H9 (cell line): ENCODE measurements at regions not wholly inside any gene's neighbourhood (a gene's known extent, or its start where the extent isn't known, plus 50 kb on each side); places are given as distances from the start of the nearest gene placed in this dataset.

Experiments used
- DNase-seq: peaks from one replicate; pipeline ENCODE4 v3.0.0-alpha.2; 2017
- H2AFZ ChIP-seq: one replicate; pipeline ENCODE4 v1.6.1; 2013; ENCODE audit warnings: mild to moderate bottlenecking, low read length, control low read depth, moderate library complexity
- H2AK5ac ChIP-seq: 2 replicates; pipeline ENCODE4 v1.6.1; 2013; ENCODE audit warnings: low read length, control low read depth, mixed read lengths; ENCODE audit not compliant: insufficient read length
- H2BK120ac ChIP-seq: one replicate; pipeline ENCODE4 v1.6.1; 2013; ENCODE audit warnings: low read depth, mild to moderate bottlenecking, low read length, control low read depth, inconsistent platforms; ENCODE audit not compliant: poor library complexity, severe bottlenecking
- H2BK12ac ChIP-seq: 2 replicates; pipeline ENCODE4 v1.6.1; 2013; ENCODE audit warnings: low read length, control low read depth, mixed read lengths, low read depth; ENCODE audit not compliant: insufficient read length
- H2BK15ac ChIP-seq: 2 replicates; pipeline ENCODE4 v1.6.1; 2013; ENCODE audit warnings: low read depth, low read length, control low read depth
- H2BK20ac ChIP-seq: one replicate; pipeline ENCODE4 v1.6.1; 2013; ENCODE audit warnings: low read depth, mild to moderate bottlenecking, low read length, control low read depth, inconsistent platforms; ENCODE audit not compliant: poor library complexity, severe bottlenecking
- H2BK5ac ChIP-seq: 2 replicates; pipeline ENCODE4 v1.6.1; 2013; ENCODE audit warnings: low read length, control low read depth, mixed read lengths; ENCODE audit not compliant: insufficient read length
- H3K14ac ChIP-seq: 2 replicates; pipeline ENCODE4 v1.6.1; 2013; ENCODE audit warnings: low read length, control low read depth; ENCODE audit not compliant: insufficient read depth
- H3K18ac ChIP-seq: 2 replicates; pipeline ENCODE4 v1.6.1; 2013; ENCODE audit warnings: low read depth, mild to moderate bottlenecking, mixed read lengths, low read length, control low read depth; ENCODE audit not compliant: insufficient read length
- H3K23ac ChIP-seq: 2 replicates; pipeline ENCODE4 v1.6.1; 2013; ENCODE audit warnings: low read length, control low read depth, mixed read lengths, low read depth; ENCODE audit not compliant: insufficient read length
- H3K23me2 ChIP-seq: 2 replicates; pipeline ENCODE4 v1.6.1; 2013; ENCODE audit warnings: low read depth, mild to moderate bottlenecking, mixed read lengths, low read length, control low read depth; ENCODE audit not compliant: insufficient read length, poor library complexity, severe bottlenecking
- H3K27ac ChIP-seq: 2 replicates; pipeline ENCODE4 v1.5.1; 2013; ENCODE audit warnings: low read length, control low read depth, mixed read lengths, low read depth; ENCODE audit not compliant: insufficient read length
- H3K27me3 ChIP-seq: 2 replicates; pipeline ENCODE4 v1.6.1; 2013; ENCODE audit warnings: low read length, control low read depth, inconsistent platforms; ENCODE audit not compliant: insufficient read depth
- H3K4ac ChIP-seq: 2 replicates; pipeline ENCODE4 v1.6.1; 2013; ENCODE audit warnings: low read depth, mild to moderate bottlenecking, control low read depth, inconsistent platforms, low read length, moderate library complexity
- H3K4me1 ChIP-seq: 2 replicates; pipeline ENCODE4 v1.6.1; 2013; ENCODE audit warnings: low read length, control low read depth, inconsistent platforms; ENCODE audit not compliant: insufficient read depth
- H3K4me2 ChIP-seq: 2 replicates; pipeline ENCODE4 v1.6.1; 2013; ENCODE audit warnings: low read length, control low read depth, mixed read lengths; ENCODE audit not compliant: insufficient read length, insufficient read depth
- H3K56ac ChIP-seq: 2 replicates; pipeline ENCODE4 v1.6.1; 2013; ENCODE audit warnings: low read depth, mild to moderate bottlenecking, mixed read lengths, low read length, control low read depth; ENCODE audit not compliant: insufficient read length
- H3K79me1 ChIP-seq: 2 replicates; pipeline ENCODE4 v1.6.1; 2013; ENCODE audit warnings: low read depth, mild to moderate bottlenecking, moderate library complexity, low read length, control low read depth, inconsistent platforms; ENCODE audit not compliant: insufficient read depth, poor library complexity, severe bottlenecking
- H3K79me2 ChIP-seq: 2 replicates; pipeline ENCODE4 v1.6.1; 2013; ENCODE audit warnings: low read length, control low read depth, inconsistent platforms; ENCODE audit not compliant: insufficient read depth
- H3K9ac ChIP-seq: 2 replicates; pipeline ENCODE4 v1.6.1; 2013; ENCODE audit warnings: low read length, control low read depth, mixed read lengths; ENCODE audit not compliant: insufficient read length; ENCODE audit errors: extremely low read depth
- H3K9me3 ChIP-seq: one replicate; pipeline ENCODE4 v1.6.1; 2013; ENCODE audit warnings: low read depth, low read length, inconsistent platforms; ENCODE audit not compliant: control insufficient read depth
- H3T11ph ChIP-seq: one replicate; pipeline ENCODE4 v1.6.1; 2013; ENCODE audit warnings: mild to moderate bottlenecking, low read length, control low read depth, inconsistent platforms
- H4K20me1 ChIP-seq: one replicate; pipeline ENCODE4 v1.6.1; 2013; ENCODE audit not compliant: control insufficient read depth, insufficient read length, insufficient read depth
- H4K5ac ChIP-seq: 2 replicates; pipeline ENCODE4 v1.6.1; 2013; ENCODE audit warnings: low read depth, mild to moderate bottlenecking, mixed read lengths, low read length, control low read depth; ENCODE audit not compliant: insufficient read length
- H4K8ac ChIP-seq: replicated peaks from 2 replicates; pipeline ENCODE4 v1.6.1; 2013; ENCODE audit warnings: low read length, control low read depth, mixed read lengths, low read depth; ENCODE audit not compliant: insufficient read length
- H4K91ac ChIP-seq: 2 replicates; pipeline ENCODE4 v1.6.1; 2013; ENCODE audit warnings: low read depth, mild to moderate bottlenecking, moderate library complexity, mixed read lengths, low read length, control low read depth; ENCODE audit not compliant: insufficient read length
- H3K27ac Mint-ChIP-seq, 3 experiments: 2 replicates in 2 of 3; 3 replicates in 1 of 3; pipeline ENCODE4 v1.8.0; 2020 to 2021; ENCODE audit warnings: mixed read lengths in 3 of 3, mild to moderate bottlenecking in 1 of 3, moderate library complexity in 1 of 3
- H3K27me3 Mint-ChIP-seq: 2 replicates; pipeline ENCODE4 v1.8.0; 2021; ENCODE audit warnings: low read depth, mild to moderate bottlenecking, moderate library complexity, mixed read lengths
- H3K36me3 Mint-ChIP-seq, 3 experiments: 2 replicates in 2 of 3; 3 replicates in 1 of 3; pipeline ENCODE4 v1.8.0; 2020 to 2021; ENCODE audit warnings: low read depth in 3 of 3, mixed read lengths in 3 of 3; ENCODE audit not compliant: insufficient read depth in 1 of 3
- H3K4me1 Mint-ChIP-seq, 2 experiments: 2 replicates each; pipeline ENCODE4 v1.8.0; 2020; ENCODE audit warnings: mixed read lengths in 2 of 2
- H3K4me3 Mint-ChIP-seq, 2 experiments: 2 replicates in 1 of 2; 3 replicates in 1 of 2; pipeline ENCODE4 v1.8.0; 2020 to 2021; ENCODE audit warnings: mild to moderate bottlenecking in 2 of 2, mixed read lengths in 2 of 2, moderate library complexity in 1 of 2
- H3K9me3 Mint-ChIP-seq, 2 experiments: 2 replicates in 1 of 2; 3 replicates in 1 of 2; pipeline ENCODE4 v1.8.0; 2020; ENCODE audit warnings: mild to moderate bottlenecking in 2 of 2, mixed read lengths in 2 of 2, moderate library complexity in 1 of 2
- CTCF ChIP-seq: fragments of 200-600 bp; sonication (generic); conservative IDR thresholded peaks from 3 replicates; pipeline ENCODE4 v1.8.0; 2021; ENCODE audit warnings: antibody characterized with exemption, mild to moderate bottlenecking
- WGBS: extraction: QIAGEN DNeasy Blood & Tissue Kit; methylation state at CpG from one replicate; pipeline ENCODE4 v1.1.7; 2013; ENCODE audit warnings: missing lambda C conversion rate, low lambda C conversion rate, mixed read lengths; ENCODE audit not compliant: insufficient read length; ENCODE audit errors: extremely low coverage; 5-methylcytosine and 5-hydroxymethylcytosine counted together

GRCh38 chr6:3565291-3565690 is 108.4 kb upstream of the SLC22A23 start:
- no peaks in the 10 kb centered on the region for H3K79me2 ChIP-seq
- H4K20me1 ChIP-seq: no peaks in the 10 kb centered on the region
- H3K9me3 ChIP-seq: no peaks in the 10 kb centered on the region
- H3K4me3 Mint-ChIP-seq: no peak overlapping the region
- no peak overlapping the region for H2BK12ac ChIP-seq
- H2BK5ac ChIP-seq: no peak overlapping the region
- no peaks in the 10 kb centered on the region; a peak in 1 of 7 replicates for H3K36me3 Mint-ChIP-seq
- H3K27ac Mint-ChIP-seq: no peak overlapping the region
- H2AFZ ChIP-seq: no peak overlapping the region
- no peak overlapping the region for H3K18ac ChIP-seq
- no peak overlapping the region for H2BK15ac ChIP-seq
- no peak overlapping the region for H3K23ac ChIP-seq
- H3K14ac ChIP-seq: no peak overlapping the region
- H3K4me1 ChIP-seq: no peaks in the 10 kb centered on the region
- H3K4me2 ChIP-seq: no peak overlapping the region
- no peak overlapping the region for H2AK5ac ChIP-seq
- no peak overlapping the region for H4K91ac ChIP-seq
- H4K8ac ChIP-seq: no peak overlapping the region
- no peak overlapping the region for H2BK120ac ChIP-seq
- H3T11ph ChIP-seq: no peak overlapping the region
- no peak for TF ChIP-seq CTCF
- DNase-seq: no peak
- H3K9me3 Mint-ChIP-seq: no peaks in the 10 kb centered on the region; a peak in 1 of 5 replicates
- H3K23me2 ChIP-seq: no peaks in the 10 kb centered on the region
- peaks cover 9 to 10% of the 10 kb centered on the region in 2 experiments for H3K4me1 Mint-ChIP-seq
- H4K5ac ChIP-seq: no peak overlapping the region
- no CpG with 5 or more reads among the region's 3 CpGs for WGBS
- no peak overlapping the region for H3K9ac ChIP-seq
- H3K27me3 Mint-ChIP-seq: no peaks in the 10 kb centered on the region; the same call in none of the 2 replicates
- H3K4ac ChIP-seq: no peak overlapping the region
- no peaks in the 10 kb centered on the region for H3K79me1 ChIP-seq
- H2BK20ac ChIP-seq: no peak overlapping the region
- no peak overlapping the region for H3K27ac ChIP-seq
- no peaks in the 10 kb centered on the region for H3K27me3 ChIP-seq
- H3K56ac ChIP-seq: no peak overlapping the region
